GM12874 (cell line): ENCODE measurements at regions not wholly inside any gene's neighbourhood (a gene's known extent, or its start where the extent isn't known, plus 50 kb on each side); places are given as distances from the start of the nearest gene placed in this dataset.

ENCODE experiments used
- CTCF ChIP-seq: IDR thresholded peaks from 2 replicates; pipeline ENCODE4 v1.5.1; 2011; ENCODE audit warnings: low read depth, mild to moderate bottlenecking, control low read depth, low read length, moderate library complexity; ENCODE audit not compliant: insufficient read depth

GRCh38 chr12:22810036-22810435 is 185.1 kb downstream of the ETNK1 start:
- no peak for TF ChIP-seq CTCF

- TF ChIP-seq CTCF = no peak
Measured at GRCh38 chr12:22812531-22812930, 187.6 kb downstream of the ETNK1 start.

- no peak for TF ChIP-seq CTCF
Measured at GRCh38 chr12:22821985-22822384, 197.0 kb downstream of the ETNK1 start.

GRCh38 chr12:22826026-22826425 is 201.1 kb downstream of the ETNK1 start:
- no peak for TF ChIP-seq CTCF

GRCh38 chr12:22828066-22828465 is 203.1 kb downstream of the ETNK1 start:
- TF ChIP-seq CTCF = no peak

GRCh38 chr12:22835431-22835830 is 210.5 kb downstream of the ETNK1 start:
- TF ChIP-seq CTCF = no peak

- no peak for TF ChIP-seq CTCF
Measured at GRCh38 chr12:22850185-22850584, 225.2 kb downstream of the ETNK1 start.

- TF ChIP-seq CTCF = no peak
Measured at GRCh38 chr12:22851532-22851931, 226.6 kb downstream of the ETNK1 start.
